GM21526 (cell line): ENCODE measurements at regions not wholly inside any gene's neighbourhood (a gene's known extent, or its start where the extent isn't known, plus 50 kb on each side); places are given as distances from the start of the nearest gene placed in this dataset.
"Not testable (repeated sequence)": the region's sequence is repeated elsewhere in the genome, so short reads cannot be mapped to it uniquely, and the experiment has no call there.

ENCODE experiments used
- ATAC-seq: cut with Tn5 transposase; IDR thresholded peaks from one replicate; pipeline ENCODE4 v1.9.1; 2021; ENCODE audit warnings: moderate library complexity; ENCODE audit not compliant: unreplicated experiment, low FRiP score

DNA sequence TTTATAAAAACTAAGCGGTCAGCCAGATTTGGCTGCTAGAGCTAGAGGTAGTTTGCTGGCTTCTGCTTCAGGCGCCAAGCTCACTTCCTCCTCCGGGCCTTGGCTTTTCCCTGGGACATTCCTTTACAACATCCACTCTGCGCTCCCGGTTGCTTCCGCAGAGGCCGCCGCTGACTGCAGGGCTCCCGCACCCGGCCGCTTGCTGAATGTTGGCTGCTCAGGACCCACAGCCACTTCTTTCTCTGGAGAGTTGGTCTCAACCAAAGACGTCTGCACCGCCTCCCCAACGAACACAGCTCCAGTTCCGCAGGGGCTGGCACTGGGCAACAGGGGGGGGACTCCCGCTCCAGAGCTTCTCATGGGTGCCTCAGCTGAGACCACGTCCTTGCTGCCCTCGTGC is 282.8 kb downstream of the TFAP2C start:
- ATAC-seq, result no peak

DNA sequence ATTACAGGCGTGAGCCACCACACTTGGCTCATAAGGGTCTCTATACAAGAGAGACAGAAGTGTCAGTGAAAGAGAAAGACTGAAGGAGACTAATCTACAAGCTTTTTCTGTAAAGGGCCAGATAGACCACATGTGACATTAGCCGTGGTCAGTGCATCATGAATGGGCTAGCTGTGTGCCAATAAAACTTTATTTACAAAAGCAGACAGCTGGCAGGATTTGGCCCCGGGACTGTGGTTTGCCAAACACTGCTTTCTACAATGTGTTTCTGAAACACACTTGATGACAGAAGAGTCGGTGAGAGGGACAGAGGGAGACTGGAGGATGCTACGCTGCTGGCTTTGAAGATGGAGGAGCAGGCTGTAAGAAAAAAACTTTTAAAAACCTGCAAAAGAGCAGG is 285.4 kb downstream of the TFAP2C start:
- ATAC-seq, result no peak

DNA sequence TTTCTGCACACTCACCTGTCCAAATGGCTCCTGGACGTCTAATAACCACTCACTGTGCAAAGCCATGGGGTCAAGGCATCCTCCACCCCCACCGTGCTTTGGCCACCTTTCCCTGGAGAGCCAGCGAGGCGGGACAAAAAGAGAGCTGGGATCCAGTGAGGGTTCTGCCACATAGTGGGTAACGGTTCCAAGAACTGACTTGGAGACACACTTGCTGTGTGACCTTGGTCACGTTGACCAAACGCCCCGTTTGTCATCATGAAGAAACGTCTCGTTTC is 287.2 kb downstream of the TFAP2C start:
- no peak for ATAC-seq

DNA sequence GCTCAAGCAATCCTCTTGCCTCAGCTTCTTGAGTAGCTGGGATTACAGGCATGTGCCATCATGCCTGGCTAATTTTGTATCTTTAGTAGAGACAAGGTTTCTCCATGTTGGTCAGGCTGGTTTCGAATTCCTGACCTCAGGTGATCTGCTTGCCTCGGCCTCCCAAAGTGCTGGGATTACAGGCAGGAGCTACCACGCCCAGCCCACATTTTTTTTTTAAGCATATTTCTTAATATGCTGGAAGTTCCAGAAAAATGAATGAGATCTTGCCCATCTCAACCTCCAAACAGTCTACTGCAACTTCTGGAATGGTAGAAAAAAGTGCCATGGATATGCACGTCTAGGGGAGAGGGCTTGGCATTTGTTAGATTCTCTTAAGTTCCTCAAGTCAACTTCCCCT is 290.9 kb downstream of the TFAP2C start:
- not testable (repeated sequence) for ATAC-seq

DNA sequence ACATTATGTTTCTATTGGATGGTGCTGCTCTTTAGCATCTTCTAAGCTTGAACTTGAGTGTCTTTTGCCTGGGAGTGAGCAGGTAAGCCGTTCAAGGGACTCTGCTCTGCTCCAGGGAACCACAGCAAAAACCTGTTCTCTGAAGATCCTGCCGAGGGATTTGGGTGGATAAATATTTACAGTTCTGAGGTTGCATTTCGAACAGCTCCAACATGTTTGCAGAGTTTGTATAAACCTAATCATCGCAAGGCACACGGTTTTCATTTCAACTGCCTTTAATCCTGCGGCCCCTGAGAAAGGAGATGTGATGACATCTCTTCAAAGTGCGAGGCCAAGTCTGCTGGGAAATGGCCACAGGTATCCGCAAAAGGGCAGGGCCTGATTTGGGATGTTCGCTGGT is 293.4 kb downstream of the TFAP2C start:
- no peak for ATAC-seq

DNA sequence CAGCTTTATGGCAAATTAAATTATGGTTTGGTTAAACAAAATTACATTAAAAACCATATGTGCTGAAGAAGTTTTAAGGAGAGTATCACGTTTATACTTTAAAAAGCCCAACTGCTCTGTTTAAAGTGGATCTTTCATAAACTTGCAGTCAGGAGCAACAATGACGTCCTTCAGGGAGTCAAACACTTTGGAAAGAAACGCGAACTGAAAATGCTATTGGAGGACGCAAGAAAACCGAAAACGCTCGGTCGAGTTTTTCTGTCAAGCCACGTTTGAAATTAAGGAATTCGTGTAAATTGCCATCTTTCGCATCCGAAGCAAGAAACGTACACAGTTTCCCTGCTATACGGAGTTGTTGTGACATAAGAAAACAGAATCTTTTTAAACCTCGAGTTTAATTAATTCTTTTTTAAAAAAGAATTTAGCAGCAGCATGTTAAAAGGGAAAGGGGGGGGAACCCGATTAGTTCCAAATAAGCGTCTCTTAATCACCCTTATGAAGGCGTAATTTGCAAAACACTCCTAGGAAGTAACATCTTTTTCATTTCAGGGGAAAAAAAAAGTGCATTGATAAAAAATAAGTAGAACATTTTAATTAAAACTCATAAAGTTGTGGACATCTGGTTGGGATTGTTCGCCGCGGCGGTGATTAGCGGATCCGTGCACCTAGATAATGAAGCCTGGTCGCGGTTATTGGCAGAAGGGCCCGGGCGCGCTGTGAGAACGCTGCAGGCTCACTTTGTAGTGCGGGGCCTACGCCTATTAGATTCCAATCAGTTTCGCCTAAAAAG is 295.4 kb downstream of the TFAP2C start:
- no peak for ATAC-seq

DNA sequence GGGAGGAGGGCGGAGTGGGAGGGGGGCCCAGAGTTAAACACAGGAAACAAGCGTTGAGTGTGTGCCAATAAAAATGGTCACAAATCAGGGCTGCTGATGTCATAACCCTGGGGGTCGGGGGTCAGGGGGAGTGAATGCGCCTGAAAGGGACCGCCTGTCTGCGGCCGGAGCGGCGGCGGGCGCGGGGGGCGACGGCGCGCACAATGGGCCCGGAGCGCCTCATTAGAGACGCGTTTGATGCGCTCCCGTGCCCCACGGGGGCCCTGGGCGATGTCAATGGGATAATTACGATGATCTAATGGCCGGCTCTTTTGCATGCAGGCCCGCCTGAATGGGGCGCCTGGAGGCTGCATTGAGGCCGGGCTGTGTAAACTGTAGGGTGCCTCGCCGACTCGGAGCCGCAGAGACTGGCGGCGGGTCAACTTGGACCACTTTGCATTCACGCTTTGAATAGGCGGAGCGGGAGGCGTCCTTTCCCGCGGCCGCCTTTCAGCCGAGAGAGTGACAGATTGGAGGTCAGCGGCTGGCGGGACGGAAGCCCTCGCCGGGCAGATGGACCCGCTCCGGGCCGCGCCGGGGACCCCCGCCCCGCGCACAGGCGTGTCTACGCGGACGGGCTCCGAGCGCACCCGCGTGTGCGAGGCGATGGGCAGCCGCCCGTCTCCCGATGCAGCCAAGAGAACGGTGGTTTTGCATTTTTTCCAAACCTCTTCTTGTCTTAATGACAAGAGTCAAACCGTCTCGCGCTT is 296.1 kb downstream of the TFAP2C start:
- ATAC-seq, result no peak

DNA sequence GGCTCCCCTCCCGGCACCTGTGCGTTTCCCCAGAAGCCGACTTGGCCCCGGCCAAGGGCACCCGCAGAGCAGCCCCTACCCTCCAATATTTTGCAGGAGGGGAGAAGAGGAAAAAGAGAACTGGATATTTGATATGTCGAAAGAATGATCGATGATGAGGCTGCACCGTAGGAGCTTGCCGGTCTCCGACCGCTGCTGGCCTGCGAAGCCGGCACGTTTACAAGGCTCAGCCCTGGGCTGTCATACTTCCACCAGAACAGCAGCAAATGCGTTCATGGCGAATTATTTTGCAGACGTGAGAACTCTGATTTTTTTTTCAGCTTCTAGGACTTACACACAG is 296.7 kb downstream of the TFAP2C start:
- ATAC-seq, result no peak

DNA sequence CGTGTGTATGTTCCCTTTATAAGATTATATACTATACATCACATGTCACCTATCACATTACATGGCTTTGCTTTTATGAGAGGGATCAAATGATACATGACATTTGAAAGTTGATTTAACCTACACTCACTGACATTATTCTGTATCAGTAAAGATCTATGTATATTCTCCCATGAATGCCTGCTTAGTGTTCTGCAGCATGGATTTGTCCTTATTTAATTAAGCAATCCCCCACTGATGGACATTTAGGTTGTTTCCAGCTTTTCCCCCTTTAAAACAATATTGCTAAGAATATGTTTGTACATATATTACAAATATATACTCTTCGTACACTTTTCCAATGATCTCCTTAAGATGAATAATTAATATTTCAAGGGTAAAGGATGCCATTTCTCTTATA is 297.4 kb downstream of the TFAP2C start:
- ATAC-seq, result no peak

DNA sequence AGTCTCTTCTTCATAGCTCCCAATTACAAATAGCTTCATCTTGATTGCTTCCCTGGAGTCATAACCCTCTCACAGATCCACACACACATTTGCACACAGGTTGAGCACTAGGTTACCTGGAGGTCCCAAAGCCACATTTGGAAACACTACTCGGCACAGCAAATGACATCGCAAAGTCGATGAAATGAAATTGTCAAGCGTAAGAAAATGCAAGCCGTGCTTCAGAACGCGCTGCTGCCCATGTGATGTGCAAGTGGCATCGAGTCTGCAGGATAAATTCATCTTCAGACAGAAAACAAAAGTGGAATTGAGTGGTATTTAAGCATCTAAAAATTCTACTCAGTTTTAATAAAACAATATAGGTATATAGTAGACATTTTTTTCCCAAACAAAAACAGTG is 298.0 kb downstream of the TFAP2C start:
- no peak for ATAC-seq

DNA sequence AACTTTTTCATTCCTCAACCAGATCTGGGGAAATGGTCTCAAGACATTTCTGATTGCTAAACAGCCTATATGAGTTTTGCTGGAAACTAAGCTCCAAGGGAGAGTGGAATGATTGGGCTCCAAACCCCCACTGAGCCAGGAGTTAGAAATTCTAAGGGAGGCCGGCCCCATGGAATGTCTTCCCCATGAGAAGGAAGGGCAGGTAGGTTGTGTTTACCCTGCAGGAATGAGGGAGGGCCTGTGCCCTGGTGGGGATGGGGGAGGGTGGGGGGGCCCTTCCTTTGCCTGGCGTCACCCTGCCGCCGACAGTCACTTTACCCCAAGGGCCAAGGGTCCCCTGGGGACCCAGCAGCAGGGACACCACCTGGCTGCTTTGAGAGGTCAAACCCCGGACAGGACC is 298.9 kb downstream of the TFAP2C start:
- ATAC-seq, result no peak

DNA sequence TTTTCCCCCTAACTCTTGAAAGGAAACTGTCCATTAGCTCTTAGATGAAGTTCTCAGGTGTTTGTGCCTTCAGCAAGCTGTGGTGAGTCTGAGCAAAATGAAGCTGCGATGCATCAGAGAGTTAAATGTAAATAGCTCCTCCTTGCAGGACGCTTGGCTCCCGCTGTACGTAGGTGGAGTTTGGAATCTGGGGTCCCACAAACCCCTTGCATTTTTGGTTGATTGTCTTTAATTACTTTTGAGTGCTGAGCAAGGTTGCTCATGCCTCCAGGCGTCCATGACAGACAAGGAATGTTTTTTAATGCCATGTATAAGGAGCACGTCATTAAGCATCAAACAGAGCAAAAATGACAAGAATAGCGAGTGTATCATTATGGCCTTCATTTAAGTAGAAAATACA is 300.5 kb downstream of the TFAP2C start:
- no peak for ATAC-seq

DNA sequence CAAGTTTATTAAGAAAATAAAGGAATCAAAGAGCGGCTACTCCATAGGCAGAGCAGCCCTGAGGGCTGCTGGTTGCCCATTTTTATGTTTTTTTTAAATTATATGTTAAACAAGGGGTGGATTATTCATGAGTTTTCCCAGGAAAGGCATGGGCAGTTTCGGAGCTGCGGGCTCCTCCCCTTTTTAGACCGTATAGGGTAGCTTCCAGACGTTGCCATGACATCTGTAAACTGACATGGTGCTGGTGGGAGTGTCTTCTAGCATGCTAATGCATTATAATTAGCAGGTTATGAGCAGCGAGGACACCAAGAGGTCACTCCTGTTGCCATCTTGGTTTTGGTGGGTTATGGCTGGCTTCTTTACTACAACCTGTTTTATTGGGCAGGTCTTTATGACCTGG is 301.8 kb downstream of the TFAP2C start:
- ATAC-seq, result no peak

DNA sequence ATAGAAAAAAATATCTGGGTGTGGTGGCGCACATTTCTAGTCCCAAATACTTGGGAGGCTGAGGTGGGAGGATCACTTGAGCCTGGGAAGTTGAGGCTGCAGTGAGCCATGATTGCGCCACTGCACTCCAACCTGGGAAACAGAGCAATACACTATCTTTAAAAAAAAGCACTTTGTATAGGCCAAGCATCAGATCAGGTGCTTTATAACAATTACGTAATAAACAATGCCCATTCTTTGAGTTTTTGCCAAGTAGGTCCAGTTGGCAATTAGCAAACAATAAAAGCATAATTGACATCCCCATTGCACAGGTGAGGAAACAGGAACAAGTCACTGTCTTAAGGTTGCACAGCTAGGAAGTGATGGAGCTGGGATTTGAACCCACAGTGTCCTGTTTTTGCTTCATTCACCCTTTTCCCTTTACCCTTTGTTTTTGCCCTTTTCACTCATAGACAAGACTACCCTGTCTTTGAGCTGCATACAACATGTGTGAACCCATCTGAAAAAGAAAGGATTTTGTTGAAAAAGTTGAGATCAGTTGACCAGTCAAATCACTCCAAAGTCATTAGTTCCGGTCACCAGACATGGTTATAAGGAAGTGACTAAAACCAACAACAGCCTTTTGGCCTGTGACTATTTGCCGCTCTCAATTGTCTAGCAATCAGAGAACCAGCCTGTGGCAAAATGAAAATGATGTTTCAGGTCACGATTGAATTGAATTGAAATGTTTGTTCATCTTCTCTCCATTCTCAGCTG is 303.6 kb downstream of the TFAP2C start:
- no peak for ATAC-seq

DNA sequence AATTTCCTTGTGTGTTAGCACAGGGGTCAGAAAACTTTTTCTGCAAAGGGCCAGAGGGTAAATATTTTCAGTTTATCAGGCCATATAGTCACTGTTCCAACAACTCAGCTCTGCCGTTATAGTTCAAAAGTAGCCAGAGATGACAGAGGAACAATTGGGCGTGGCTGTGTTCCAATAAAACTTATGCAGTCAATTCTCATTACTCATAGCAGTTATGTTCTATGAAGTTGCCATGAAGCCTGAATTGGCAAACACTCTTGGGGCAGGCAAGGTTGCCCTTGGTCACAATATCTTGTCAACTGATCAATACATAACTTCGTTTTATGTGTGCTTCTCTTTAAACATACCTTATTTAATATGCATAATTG is 304.2 kb downstream of the TFAP2C start:
- no peak for ATAC-seq

DNA sequence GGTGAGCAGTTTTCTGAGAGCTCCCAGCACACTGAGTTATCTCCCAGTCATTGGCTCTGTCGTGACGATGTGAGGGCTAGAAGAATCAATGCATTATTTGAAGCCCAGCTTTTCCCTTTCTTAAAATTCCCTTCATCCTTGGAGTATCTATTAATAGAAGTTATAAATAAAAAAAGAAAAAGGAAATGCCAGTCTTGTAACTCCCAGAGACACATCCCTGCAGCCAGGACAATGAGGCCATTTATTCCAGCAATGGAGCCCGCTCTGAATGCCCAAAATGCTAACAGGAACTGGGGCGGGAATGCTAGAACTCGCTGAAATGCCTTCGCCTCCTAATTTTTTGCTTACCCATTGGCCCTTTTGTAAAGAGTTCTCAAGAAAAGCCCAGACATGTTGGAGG is 305.8 kb downstream of the TFAP2C start:
- ATAC-seq, result no peak

DNA sequence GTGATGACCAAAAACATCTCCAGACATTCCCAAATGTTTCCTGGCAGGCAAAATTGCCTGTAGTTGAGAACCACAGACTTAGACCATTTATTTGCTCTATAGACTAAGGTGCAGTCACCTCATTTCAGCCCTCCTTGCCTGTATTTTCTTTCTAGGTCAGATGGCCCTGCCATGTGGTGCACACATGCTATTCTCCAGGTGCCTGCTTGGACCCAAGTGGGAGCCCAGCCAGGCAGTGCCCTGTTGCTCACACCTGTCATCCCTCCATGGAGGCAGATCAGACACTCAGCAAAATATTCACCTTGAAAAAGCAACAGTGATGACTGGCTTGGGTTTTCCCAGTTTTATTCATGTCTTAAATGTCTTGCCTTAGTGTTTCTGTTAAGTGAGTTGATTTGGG is 311.4 kb downstream of the TFAP2C start:
- no peak for ATAC-seq

DNA sequence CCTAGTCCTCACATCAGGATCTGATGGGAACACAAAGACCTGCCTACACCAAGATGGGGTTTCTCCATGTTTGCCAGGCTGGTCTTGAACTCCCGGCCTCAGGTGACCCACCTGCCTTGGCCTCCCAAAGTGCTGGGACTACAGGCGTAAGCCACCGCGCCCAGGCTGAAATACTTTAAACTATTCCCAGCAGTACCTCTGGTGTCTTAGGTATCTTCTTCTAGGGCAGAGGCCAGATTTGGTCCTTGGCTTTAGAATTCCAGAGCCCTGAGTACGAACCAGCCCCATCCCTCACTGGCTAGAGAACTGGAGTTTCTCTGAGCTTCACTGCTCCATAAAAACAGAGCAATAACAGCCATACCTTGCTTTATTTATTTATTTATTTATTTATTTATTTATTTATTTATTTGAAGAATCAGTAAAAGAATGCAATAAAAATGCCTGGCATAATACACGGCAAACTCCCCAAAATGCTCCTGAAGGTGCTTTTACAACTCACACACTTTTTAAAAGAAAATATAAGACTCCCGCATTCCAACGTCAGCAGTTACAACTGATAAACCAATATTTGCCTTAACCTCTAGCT is 312.1 kb downstream of the TFAP2C start:
- ATAC-seq, result no peak

DNA sequence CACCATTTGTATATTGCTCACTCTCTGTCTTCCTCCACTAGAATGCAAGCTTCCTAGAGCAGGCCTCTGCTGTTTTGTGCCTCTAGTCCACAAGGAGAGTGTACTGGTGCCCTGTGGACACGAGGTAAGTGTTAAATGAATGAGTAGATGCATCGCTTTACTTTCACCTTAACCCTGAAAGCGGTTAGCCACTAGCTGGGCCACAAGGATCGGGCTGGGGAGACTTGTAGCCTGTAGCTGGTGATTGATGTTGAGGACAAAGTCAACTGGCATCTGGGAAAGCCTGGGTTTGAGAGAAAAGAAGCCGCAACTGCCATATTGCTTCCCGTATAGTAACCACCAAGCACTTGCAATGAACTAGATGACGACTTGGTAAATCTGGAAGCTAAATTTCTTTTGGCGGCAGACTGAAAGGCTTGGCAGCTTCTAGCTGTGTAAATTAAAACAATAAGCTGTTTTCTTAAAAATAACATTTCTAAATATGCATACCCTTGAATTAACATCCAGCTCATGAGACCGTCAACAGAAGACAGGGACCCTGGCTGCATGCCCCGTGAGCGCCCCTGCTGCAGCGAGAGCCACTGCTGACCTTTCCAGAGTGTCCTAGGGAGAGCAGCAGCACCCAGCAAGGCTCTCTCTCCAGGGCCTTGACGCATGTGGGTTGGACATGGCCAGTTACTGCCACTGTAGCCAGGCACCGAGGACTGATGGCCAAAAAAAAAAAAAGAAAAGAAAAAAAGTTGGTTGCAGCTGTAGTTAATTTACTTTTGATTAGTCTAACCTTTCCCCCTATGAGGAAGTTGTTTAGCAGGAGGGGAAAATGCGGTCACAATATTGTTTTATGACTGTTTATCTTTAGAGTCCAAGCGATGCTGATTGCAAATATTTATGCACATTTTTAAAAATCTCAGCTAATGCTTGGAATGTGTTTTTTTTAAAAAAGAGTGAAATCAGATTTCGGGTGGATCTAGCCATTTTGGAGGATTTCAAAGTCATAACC is 315.1 kb downstream of the TFAP2C start:
- no peak for ATAC-seq

DNA sequence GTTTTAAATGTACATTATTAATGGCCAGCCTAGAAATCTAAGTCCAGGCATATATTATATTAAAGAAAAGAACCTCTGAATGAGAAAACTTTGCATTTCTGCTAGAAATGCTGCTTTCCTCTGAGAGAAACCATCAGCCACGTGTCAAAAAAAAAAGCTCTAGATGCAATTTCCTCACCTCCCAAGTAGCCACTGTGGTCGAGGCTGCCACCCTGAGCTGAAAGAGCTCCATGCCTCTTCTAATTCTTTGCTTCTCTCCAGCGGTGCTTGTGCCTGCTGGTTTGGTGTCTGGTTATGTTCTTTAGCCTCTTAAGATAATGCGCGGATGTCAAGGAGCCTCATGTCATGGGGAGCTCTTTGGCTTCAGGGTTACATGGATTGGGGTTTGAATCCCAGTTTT is 316.0 kb downstream of the TFAP2C start:
- ATAC-seq, result no peak
